GM12892 (cell line): ENCODE measurements at regions not wholly inside any gene's neighbourhood (a gene's known extent, or its start where the extent isn't known, plus 50 kb on each side); places are given as distances from the start of the nearest gene placed in this dataset.

ENCODE experiments used
- DNase-seq: peaks from one replicate; pipeline ENCODE4 v3.0.0; 2011; ENCODE audit not compliant: insufficient read length
- FAIRE-seq: peaks from 2 replicates; lab custom pipeline; 2011; peaks lifted over from hg19 to GRCh38; lab: Jason Lieb, UNC
- POLR2A ChIP-seq: IDR thresholded peaks from 2 replicates; pipeline ENCODE4 v1.6.1; 2011; ENCODE audit warnings: low read depth, low read length, control low read depth
- POLR2AphosphoS5 ChIP-seq: IDR thresholded peaks from 2 replicates; pipeline ENCODE4 v1.6.1; 2011; ENCODE audit warnings: low read depth, low read length, control low read depth
- TAF1 ChIP-seq: IDR thresholded peaks from 2 replicates; pipeline ENCODE4 v1.6.1; 2011; ENCODE audit warnings: low read depth, mild to moderate bottlenecking, control low read depth, low read length, borderline replicate concordance

DNA sequence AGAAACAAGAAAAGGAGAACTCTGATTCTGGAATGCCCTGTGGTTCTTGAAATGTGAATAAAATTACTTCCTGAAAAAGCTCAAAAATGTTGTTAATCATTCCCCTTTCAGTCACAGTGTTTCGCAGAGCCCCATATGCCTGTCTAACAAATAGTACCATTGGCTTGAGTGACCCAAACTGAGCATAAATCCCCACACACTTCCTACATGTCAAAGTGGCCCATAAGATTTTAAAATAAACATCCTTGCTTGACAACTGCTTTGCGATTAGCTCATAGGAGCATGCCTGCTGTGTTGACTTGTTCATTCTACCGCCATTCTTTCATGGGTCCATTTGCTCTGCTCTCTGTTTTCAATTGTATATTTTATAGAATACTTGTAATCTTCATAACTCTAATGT is 377.8 kb upstream of the SMIM21 start:
- DNase-seq: no peak
- FAIRE-seq: no peak
- no peak for TF ChIP-seq POLR2AphosphoS5
- no peak for TF ChIP-seq TAF1
- TF ChIP-seq POLR2A: no peak

- TF ChIP-seq TAF1 (no peak), POLR2A (no peak), POLR2AphosphoS5 (no peak)
- FAIRE-seq: no peak
- DNase-seq: no peak
Measured at GRCh38 chr18:75802681-75803080, 375.2 kb upstream of the SMIM21 start.

- no peak for DNase-seq
- TF ChIP-seq POLR2AphosphoS5 (no peak), TAF1 (no peak)
- FAIRE-seq: no peak
Measured at GRCh38 chr18:75801178-75801577, 373.7 kb upstream of the SMIM21 start.

GRCh38 chr18:75800331-75800648 is 372.8 kb upstream of the SMIM21 start:
- FAIRE-seq: no peak
- TF ChIP-seq TAF1 (no peak), POLR2A (no peak), POLR2AphosphoS5 (no peak)

DNA sequence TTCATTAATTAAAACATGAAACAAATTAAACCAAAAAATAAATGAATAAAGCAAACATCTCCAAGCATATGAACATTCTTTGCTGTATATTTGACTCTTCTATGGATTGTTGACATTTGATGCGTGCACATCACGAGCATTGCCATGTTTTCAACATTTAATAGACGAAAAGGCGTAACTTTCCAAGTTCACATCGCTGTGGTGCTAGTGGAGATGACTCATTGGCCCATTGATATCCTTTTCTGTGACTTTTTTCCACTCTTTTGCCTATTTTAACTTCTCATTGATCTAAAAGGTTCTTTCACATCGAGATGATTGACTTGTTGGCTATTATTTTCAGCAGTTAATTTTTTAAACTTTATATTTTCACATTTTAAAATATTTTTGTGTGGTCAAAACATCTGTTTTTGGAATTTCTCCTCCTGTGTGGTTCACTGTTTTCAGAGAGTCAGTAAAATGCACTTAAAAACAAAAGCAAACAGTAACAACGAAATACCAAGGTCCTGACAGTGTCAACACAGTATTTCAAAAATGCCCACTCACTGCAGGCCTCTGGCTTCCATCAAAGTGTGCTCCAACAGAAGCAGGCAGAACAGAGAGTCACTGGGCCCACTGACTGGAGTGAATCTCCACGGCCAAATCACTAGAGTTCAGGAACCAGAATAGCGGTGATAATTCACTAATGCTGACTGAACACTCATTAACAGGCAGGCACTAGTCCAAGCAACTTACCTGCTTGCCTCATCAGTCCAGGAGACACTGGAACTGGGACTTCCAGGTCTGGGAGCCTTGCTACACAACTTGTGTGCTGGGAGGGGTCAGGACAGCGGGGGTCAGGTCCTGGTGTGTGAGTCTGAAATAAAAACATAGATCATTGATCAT is 372.2 kb upstream of the SMIM21 start:
- FAIRE-seq (no peak), DNase-seq (no peak)
- TF ChIP-seq POLR2A: no peak
- TF ChIP-seq TAF1: no peak
- no peak for TF ChIP-seq POLR2AphosphoS5

More at GRCh38 chr18:75800331-75800648, 372.8 kb upstream of the SMIM21 start:
- DNase-seq: no peak

GRCh38 chr18:75797046-75797445 is 369.5 kb upstream of the SMIM21 start:
- DNase-seq: no peak
- TF ChIP-seq POLR2AphosphoS5: no peak
- no peak for TF ChIP-seq POLR2A
- no peak for TF ChIP-seq TAF1
- FAIRE-seq: no peak

GRCh38 chr18:75790796-75791195 is 363.3 kb upstream of the SMIM21 start:
- DNase-seq: no peak

GRCh38 chr18:75790111-75790510 is 362.6 kb upstream of the SMIM21 start:
- no peak for TF ChIP-seq POLR2AphosphoS5
- TF ChIP-seq TAF1: no peak
- TF ChIP-seq POLR2A: no peak
- no peak for DNase-seq
- FAIRE-seq: no peak

More at GRCh38 chr18:75790796-75791195, 363.3 kb upstream of the SMIM21 start:
- TF ChIP-seq POLR2AphosphoS5 (no peak), POLR2A (no peak), TAF1 (no peak)
- FAIRE-seq: no peak

GRCh38 chr18:75785834-75786233 is 358.3 kb upstream of the SMIM21 start:
- no peak for DNase-seq
- TF ChIP-seq POLR2AphosphoS5 (no peak), POLR2A (no peak), TAF1 (no peak)
- no peak for FAIRE-seq

DNA sequence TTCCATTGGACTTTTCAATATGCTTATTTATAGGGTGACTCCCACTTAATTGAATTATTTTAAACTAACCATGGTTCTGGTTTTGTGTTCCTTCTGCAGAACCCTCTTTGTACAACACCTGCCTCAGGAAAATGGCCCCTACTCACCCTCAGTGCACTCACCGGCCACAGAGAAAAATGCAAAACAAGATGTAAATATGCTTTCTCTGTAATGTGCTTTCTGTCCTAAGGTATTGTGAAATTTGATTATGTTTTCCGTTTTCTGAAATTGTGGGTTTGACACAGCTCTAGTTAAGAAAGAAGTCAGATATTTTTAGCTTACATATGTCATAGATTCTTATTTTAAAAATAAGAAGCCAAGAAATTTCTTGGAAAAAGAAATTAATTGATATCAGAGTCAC is 357.7 kb upstream of the SMIM21 start:
- FAIRE-seq: no peak
- TF ChIP-seq TAF1 (no peak), POLR2AphosphoS5 (no peak), POLR2A (no peak)
- no peak for DNase-seq

- no peak for TF ChIP-seq POLR2A
- TF ChIP-seq TAF1: no peak
- TF ChIP-seq POLR2AphosphoS5: no peak
- DNase-seq (no peak), FAIRE-seq (no peak)
Measured at GRCh38 chr18:75784390-75784789, 356.9 kb upstream of the SMIM21 start.
